Right cardiac atrium (tissue), 5 donors: ENCODE measurements at regions not wholly inside any gene's neighbourhood (a gene's known extent, or its start where the extent isn't known, plus 50 kb on each side); places are given as distances from the start of the nearest gene placed in this dataset.
"Not testable (repeated sequence)": the region's sequence is repeated elsewhere in the genome, so short reads cannot be mapped to it uniquely, and the experiment has no call there.

ENCODE experiments used
- ATAC-seq, 2 donors: fragments of 200-7000 bp; cut with Tn5 transposase; one replicate each; pipeline versions ENCODE4 v1.8.0 to v1.9.1; 2020; ENCODE audit warnings: moderate library complexity in 2 of 2, mild to moderate bottlenecking in 1 of 2
- DNase-seq, 3 donors: peaks; one replicate each; pipeline ENCODE4 v3.0.0-alpha.2; 2020
- H3K27ac ChIP-seq: one replicate; pipeline ENCODE4 v1.5.1; 2013; ENCODE audit warnings: mild to moderate bottlenecking, low read length, control low read depth, moderate library complexity
- H3K27me3 ChIP-seq: one replicate; pipeline ENCODE4 v1.6.1; 2013; ENCODE audit not compliant: control insufficient read depth, insufficient read depth
- H3K4me1 ChIP-seq: one replicate; pipeline ENCODE4 v1.6.1; 2013; ENCODE audit warnings: low read length; ENCODE audit not compliant: control insufficient read depth, insufficient read depth
- H3K4me3 ChIP-seq: one replicate; pipeline ENCODE4 v1.5.1; 2013; ENCODE audit warnings: low read length, control low read depth
- H3K9me3 ChIP-seq: one replicate; pipeline ENCODE4 v1.6.1; 2013; ENCODE audit warnings: low read length; ENCODE audit not compliant: control insufficient read depth
- WGBS: extraction: QIAGEN DNeasy Blood & Tissue Kit; methylation state at CpG from one replicate; pipeline ENCODE4 v1.1.7; 2013; 5-methylcytosine and 5-hydroxymethylcytosine counted together
- intact Hi-C, 4 donors: fragments of 100-400 bp; cut with DNase I; formaldehyde crosslinking; loops; one replicate each; pipeline versions ENCODE4 v1.11.0 to v1.14.0; 2022 to 2023
- donor health status: healthy with polysubstance abuse.
- donor health status: DM: no; HTN: yes; CAD: no.
- donor health status: DM: no; HTN: no; CAD: no.
- donor health status: DM: no; HTN: yes; CAD: no; lungs with severe emphysema.
- donor health status: DM: yes; HTN: yes; CAD: no.

GRCh38 chr4:12399781-12400180 lies 971.1 kb upstream of the HS3ST1 start:
- no peaks in the 10 kb centered on the region for H3K4me1 ChIP-seq
- no peak for DNase-seq
- H3K27me3 ChIP-seq, result no peaks in the 10 kb centered on the region
- no peak overlapping the region for H3K4me3 ChIP-seq
- ATAC-seq, result no peak
- 66% methylated on average over 4 of the region's 4 CpGs for whole genome bisulfite sequencing
- H3K9me3 ChIP-seq, result no peaks in the 10 kb centered on the region
- intact Hi-C loops, result no loop called here
- H3K27ac ChIP-seq, result no peak overlapping the region

- no peak overlapping the region for H3K27ac ChIP-seq
- 64% methylated on average over 2 of the region's 2 CpGs for WGBS
- intact Hi-C loops, result no loop called here
- no peak overlapping the region for H3K4me3 ChIP-seq
- H3K4me1 ChIP-seq, result no peaks in the 10 kb centered on the region
- H3K27me3 ChIP-seq, result no peaks in the 10 kb centered on the region
- peak; percentile 65 to 74 for ATAC-seq
- DNase-seq, result no peak
- no peaks in the 10 kb centered on the region for H3K9me3 ChIP-seq
These were observed 965.1 kb upstream of the HS3ST1 start for GRCh38 chr4:12393631-12394262.

GRCh38 chr4:12389604-12390003 lies 960.9 kb upstream of the HS3ST1 start:
- intact Hi-C loops, result no loop called here
- ATAC-seq (no peak), DNase-seq (no peak)
- no peak overlapping the region for H3K27ac ChIP-seq
- 67% methylated on average over 2 of the region's 2 CpGs for WGBS
- H3K27me3 ChIP-seq, result no peaks in the 10 kb centered on the region
- no peaks in the 10 kb centered on the region for H3K4me1 ChIP-seq
- no peak overlapping the region for H3K4me3 ChIP-seq
- H3K9me3 ChIP-seq, result no peaks in the 10 kb centered on the region

- Histone ChIP-seq H3K27ac (no peak overlapping the region), H3K4me1 (no peaks in the 10 kb centered on the region), H3K27me3 (no peaks in the 10 kb centered on the region), H3K9me3 (no peaks in the 10 kb centered on the region), H3K4me3 (no peak overlapping the region)
- WGBS, result 88% methylated on average over 2 of the region's 2 CpGs
- ATAC-seq (no peak), DNase-seq (no peak)
- intact Hi-C loops, result no loop called here
These were observed 953.9 kb upstream of the HS3ST1 start for GRCh38 chr4:12382567-12382966.

GRCh38 chr4:12379191-12379590 lies 950.5 kb upstream of the HS3ST1 start:
- Histone ChIP-seq H3K27me3 (no peaks in the 10 kb centered on the region), H3K4me1 (no peaks in the 10 kb centered on the region), H3K4me3 (no peak overlapping the region), H3K9me3 (no peaks in the 10 kb centered on the region), H3K27ac (no peak overlapping the region)
- ATAC-seq, result no peak
- DNase-seq, result no peak
- intact Hi-C loops, result no loop called here
- WGBS, result 66% methylated on average over 1 of the region's 1 CpG

GRCh38 chr4:12375805-12376204 lies 947.1 kb upstream of the HS3ST1 start:
- 51% methylated on average over 1 of the region's 1 CpG for whole genome bisulfite sequencing
- H3K27me3 ChIP-seq, result no peaks in the 10 kb centered on the region
- no peaks in the 10 kb centered on the region for H3K4me1 ChIP-seq
- ATAC-seq (no peak), DNase-seq (no peak)
- H3K4me3 ChIP-seq, result no peak overlapping the region
- H3K9me3 ChIP-seq, result no peaks in the 10 kb centered on the region
- H3K27ac ChIP-seq, result no peak overlapping the region
- intact Hi-C loops, result no loop called here

- H3K4me3 ChIP-seq, H3K4me1 ChIP-seq, intact Hi-C loops, H3K9me3 ChIP-seq, ATAC-seq, H3K27me3 ChIP-seq, H3K27ac ChIP-seq: not testable (repeated sequence)
- peak; percentile 12 to 51 (median 41) for DNase-seq
- 67% methylated on average over 7 of the region's 7 CpGs for WGBS
These were observed 937.2 kb upstream of the HS3ST1 start for GRCh38 chr4:12365869-12366268.

GRCh38 chr4:12360391-12360790 lies 931.7 kb upstream of the HS3ST1 start:
- intact Hi-C loops, result no loop called here
- Histone ChIP-seq H3K9me3 (no peaks in the 10 kb centered on the region), H3K4me3 (no peak overlapping the region), H3K27me3 (no peaks in the 10 kb centered on the region), H3K4me1 (no peaks in the 10 kb centered on the region), H3K27ac (no peak overlapping the region)
- ATAC-seq (no peak), DNase-seq (no peak)
- 97% methylated on average over 1 of the region's 1 CpG for WGBS

- no peak overlapping the region for H3K27ac ChIP-seq
- H3K9me3 ChIP-seq, result no peaks in the 10 kb centered on the region
- H3K4me1 ChIP-seq, result no peaks in the 10 kb centered on the region
- H3K27me3 ChIP-seq, result no peaks in the 10 kb centered on the region
- DNase-seq, result no peak
- H3K4me3 ChIP-seq, result no peak overlapping the region
- WGBS, result 58% methylated on average over 3 of the region's 3 CpGs
- intact Hi-C loops, result no loop called here
- no peak for ATAC-seq
These were observed 930.7 kb upstream of the HS3ST1 start for GRCh38 chr4:12359420-12359819.

- DNase-seq, H3K4me3 ChIP-seq, intact Hi-C loops, H3K27ac ChIP-seq, H3K4me1 ChIP-seq, H3K9me3 ChIP-seq, H3K27me3 ChIP-seq, ATAC-seq: not testable (repeated sequence)
- WGBS, result 84% methylated on average over 2 of the region's 2 CpGs
These were observed 904.4 kb upstream of the HS3ST1 start for GRCh38 chr4:12333083-12333482.

GRCh38 chr4:12324965-12325364 lies 896.3 kb upstream of the HS3ST1 start:
- intact Hi-C loops, result no loop called here
- 70% methylated on average over 1 of the region's 1 CpG for WGBS
- DNase-seq (no peak), ATAC-seq (no peak)
- H3K4me3 ChIP-seq, result no peak overlapping the region
- H3K9me3 ChIP-seq, result no peaks in the 10 kb centered on the region
- no peaks in the 10 kb centered on the region for H3K4me1 ChIP-seq
- H3K27ac ChIP-seq, result no peak overlapping the region
- no peaks in the 10 kb centered on the region for H3K27me3 ChIP-seq

GRCh38 chr4:12319765-12320164 lies 891.1 kb upstream of the HS3ST1 start:
- DNase-seq, result no peak
- no peak for ATAC-seq
- Histone ChIP-seq H3K4me3 (no peak overlapping the region), H3K27ac (no peak overlapping the region), H3K27me3 (no peaks in the 10 kb centered on the region), H3K9me3 (no peaks in the 10 kb centered on the region), H3K4me1 (no peaks in the 10 kb centered on the region)
- intact Hi-C loops, result no loop called here
- 71% methylated on average over 4 of the region's 4 CpGs for WGBS
